Right hindlimb (tissue), 1 donor: ENCODE measurements at regions not wholly inside any gene's neighbourhood (a gene's known extent, or its start where the extent isn't known, plus 50 kb on each side); places are given as distances from the start of the nearest gene placed in this dataset.

Experiments used
- DNase-seq: peaks from one replicate; pipeline ENCODE4 v3.0.0-alpha.2; 2018

DNA sequence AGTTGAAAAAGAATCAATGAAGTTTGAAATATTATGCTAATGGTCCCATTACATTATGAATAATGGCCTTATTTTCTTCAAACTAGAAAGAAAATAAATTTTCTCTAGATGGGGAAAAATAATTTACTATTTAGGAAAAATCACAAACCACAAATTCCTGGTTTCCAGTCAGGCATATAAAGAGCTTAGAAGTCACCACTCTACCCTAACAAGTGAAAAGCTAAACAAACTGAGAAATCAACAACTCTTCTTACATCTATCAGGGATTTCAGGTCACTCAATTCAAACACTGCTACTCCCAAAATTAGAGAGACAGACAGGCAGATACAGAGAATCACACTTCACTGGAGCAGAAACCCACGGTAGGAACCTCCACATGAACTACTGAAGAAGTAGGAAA is 82.1 kb upstream of the LRRC7 start:
- DNase-seq, result no peak

- DNase-seq, result no peak
Observed at GRCh38 chr1:69491416-69491815, 76.3 kb upstream of the LRRC7 start.

DNA sequence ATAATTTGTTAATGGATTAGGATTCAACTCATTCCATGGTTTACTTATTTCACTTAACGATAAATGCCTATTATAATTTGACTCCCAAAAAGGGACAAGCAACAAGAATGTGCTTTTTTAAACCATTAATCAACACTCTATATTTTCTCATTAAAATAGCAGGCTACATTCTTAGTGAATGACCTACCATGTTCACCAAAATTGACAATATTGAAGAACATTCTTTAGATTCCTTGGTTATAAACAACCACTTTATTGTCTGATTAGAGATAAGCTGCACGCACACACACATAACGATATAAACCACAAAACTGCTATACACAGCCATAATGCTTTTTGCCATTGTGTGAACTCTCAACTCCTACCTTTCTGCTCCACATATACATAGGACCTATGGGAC is 75.4 kb upstream of the LRRC7 start:
- DNase-seq, result no peak

DNA sequence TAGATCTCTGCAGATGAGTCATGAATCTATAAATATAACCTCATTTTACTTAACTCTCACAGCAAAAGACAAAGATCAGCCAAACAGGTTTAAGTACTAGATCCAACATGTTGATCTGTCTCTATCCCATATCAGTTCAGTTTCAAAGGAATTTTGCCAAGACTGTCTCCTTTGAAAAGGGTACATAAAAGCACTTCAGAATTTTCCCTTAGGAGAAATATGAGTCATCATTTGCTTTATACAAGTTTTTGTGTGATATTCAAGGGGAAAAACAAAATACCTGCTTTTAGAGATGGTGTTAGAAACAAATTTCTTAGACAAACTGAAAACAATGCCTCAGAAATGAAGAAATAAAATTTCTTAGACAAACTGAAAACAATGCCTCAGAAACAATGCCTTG is 73.5 kb upstream of the LRRC7 start:
- no peak for DNase-seq

- DNase-seq, result no peak
Observed at GRCh38 chr1:69497441-69498221, 70.1 kb upstream of the LRRC7 start.

- no peak for DNase-seq
Observed at GRCh38 chr1:69498711-69499110, 69.0 kb upstream of the LRRC7 start.

- no peak for DNase-seq
Observed at GRCh38 chr1:69499203-69499803, 68.4 kb upstream of the LRRC7 start.

- no peak for DNase-seq
Observed at GRCh38 chr1:69502991-69503390, 64.7 kb upstream of the LRRC7 start.

DNA sequence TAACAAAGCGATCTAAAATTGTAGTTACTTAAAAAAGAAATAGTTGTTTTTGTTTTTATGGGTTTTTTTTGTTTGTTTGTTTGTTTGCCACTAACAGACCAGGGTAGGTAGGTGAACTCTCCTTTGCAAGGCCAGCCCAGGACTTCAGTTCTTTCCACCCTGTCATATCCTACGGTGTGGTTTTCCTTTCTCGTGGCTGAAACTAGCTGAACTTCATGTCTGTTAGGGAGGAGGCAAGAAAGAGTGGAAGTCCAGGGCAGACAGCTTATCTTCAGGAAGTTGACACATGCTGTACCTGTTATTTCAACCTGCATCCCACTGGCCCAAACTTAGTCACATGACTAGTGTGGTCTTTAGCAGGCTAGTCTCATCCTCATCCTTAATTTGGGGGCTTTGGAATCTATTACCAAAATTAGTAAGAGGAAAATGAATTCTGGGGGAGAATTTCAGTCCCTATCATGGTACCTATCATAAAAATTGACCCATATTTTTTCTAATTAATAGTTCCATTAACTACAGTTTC is 62.9 kb upstream of the LRRC7 start:
- DNase-seq, result no peak

- no peak for DNase-seq
Observed at GRCh38 chr1:69506311-69506710, 61.4 kb upstream of the LRRC7 start.

GRCh38 chr1:69506721-69507120 is 61.0 kb upstream of the LRRC7 start:
- DNase-seq, result no peak

DNA sequence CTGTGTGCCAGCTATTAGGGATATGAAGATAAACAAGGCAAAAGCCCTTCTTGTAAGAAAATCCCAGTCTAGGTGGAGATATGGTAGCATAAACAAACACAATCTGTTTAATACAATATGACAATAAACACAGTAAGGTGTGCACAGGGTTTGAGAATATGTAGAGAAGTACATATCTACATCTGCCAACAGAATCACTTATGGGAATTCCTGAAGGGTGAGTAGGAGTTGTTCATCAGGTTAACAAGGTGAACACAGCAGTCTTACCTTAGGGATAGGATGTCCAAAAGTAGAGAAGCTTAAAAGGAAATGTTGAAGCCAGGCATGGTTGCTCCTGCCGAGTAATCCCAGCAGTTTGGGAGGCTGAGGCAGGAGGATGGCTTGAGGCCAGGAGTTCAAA is 57.7 kb upstream of the LRRC7 start:
- DNase-seq, result no peak

GRCh38 chr1:69511426-69512192 is 56.1 kb upstream of the LRRC7 start:
- no peak for DNase-seq

- DNase-seq, result no peak
Observed at GRCh38 chr1:69513601-69514000, 54.1 kb upstream of the LRRC7 start.
